ENCODE measurements at regions not wholly inside any gene's neighbourhood (a gene's known extent, or its start where the extent isn't known, plus 50 kb on each side); places are given as distances from the start of the nearest gene placed in this dataset.

- TF ChIP-seq SUZ12 (IDR thresholded peaks at IDR 0.05; ENCODE audit: low read length) (no peak), PHF8 (conservative IDR thresholded peaks at IDR 0.05; ENCODE audit: low read depth, low read length) (no peak), SRF (IDR thresholded peaks at IDR 0.05; ENCODE audit: low read depth, low read length) (no peak), TBP (IDR thresholded peaks at IDR 0.05; ENCODE audit: low read depth, low read length) (no peak), CHD2 (IDR thresholded peaks at IDR 0.05; ENCODE audit: low read length) (no peak), CBX5 (IDR thresholded peaks at IDR 0.05; ENCODE audit: low read depth, low read length) (no peak), CTCF (IDR thresholded peaks at IDR 0.05; ENCODE audit: control extremely low read depth in 1 of 3, insufficient read depth in 1 of 3, low read depth in 1 of 3, low read length in 3 of 3) (no peak), RNF2 (IDR thresholded peaks at IDR 0.05; ENCODE audit: borderline replicate concordance, low read depth, low read length, missing control alignments, poor library complexity, severe bottlenecking) (no peak), RAD21 (IDR thresholded peaks at IDR 0.05 in 1 of 2, conservative IDR thresholded peaks at IDR 0.05 in 1 of 2; ENCODE audit: low read depth in 2 of 2, low read length in 2 of 2) (no peak)
These were observed 193.9 kb downstream of the RTP5 start for GRCh38 chr2:242063436-242063835.

Measured in H1 (cell line).